GM18858 (cell line): ENCODE measurements at regions not wholly inside any gene's neighbourhood (a gene's known extent, or its start where the extent isn't known, plus 50 kb on each side); places are given as distances from the start of the nearest gene placed in this dataset.
"Not testable (repeated sequence)": the region's sequence is repeated elsewhere in the genome, so short reads cannot be mapped to it uniquely, and the experiment has no call there.

Experiments
- ATAC-seq: cut with Tn5 transposase; IDR thresholded peaks from one replicate; pipeline ENCODE4 v1.9.1; 2021; ENCODE audit not compliant: unreplicated experiment

DNA sequence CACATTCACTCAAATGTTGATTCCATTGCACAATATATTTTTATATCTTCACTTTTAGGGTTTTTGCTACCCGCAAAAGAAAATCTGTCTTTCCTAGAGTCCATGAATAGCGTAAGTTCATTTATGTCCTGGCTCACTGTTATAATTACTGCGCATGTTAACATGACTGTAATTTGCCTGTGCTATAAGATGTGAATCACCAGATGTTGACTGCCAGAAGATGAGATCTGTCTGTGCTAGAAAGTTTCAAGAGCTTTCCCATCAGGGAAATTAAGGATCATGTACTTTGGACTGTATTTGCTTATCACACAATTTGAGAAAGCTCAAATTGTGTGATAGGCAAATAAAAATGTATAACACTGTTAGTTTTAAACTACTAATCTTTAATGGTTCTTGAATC, 322.5 kb downstream of the CHL1 start:
- ATAC-seq = no peak

DNA sequence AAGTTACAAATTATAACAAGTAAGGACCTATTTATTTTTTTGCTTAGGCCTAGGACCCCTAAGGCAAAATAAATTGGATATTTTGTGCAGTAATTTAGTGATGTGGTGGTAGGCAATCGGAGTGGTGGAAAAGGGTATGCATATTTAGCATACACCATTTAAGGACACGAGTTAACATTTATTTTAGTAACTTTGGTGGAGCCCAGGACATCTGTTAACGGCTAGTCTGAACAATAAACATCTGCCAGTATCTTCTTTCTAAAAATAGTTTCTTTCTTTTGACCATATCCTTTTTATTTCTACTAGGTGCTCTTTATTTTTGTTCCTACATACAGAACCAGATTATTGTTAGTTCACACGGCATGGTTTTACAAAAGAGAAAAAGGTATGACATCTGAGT, 326.3 kb downstream of the CHL1 start:
- no peak for ATAC-seq

DNA sequence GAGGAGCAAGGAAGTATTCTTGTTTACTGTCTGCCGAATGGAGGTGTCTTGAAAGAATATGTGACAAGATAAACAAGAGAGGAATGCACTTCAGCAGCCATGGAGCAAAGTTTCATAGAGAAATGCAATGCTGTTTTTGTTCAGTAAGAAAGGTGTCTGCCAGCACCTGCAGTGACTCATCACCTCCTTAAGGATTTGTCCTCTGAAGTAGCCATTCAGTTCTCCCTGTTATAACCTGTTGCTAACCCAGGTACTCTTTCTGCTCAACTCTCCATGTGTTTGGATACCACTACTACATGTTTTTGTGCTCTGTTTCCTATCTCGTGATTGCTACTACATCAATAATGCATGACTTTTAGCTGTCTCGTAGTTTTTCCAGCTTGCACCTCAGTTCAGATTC, 328.9 kb downstream of the CHL1 start:
- no peak for ATAC-seq

DNA sequence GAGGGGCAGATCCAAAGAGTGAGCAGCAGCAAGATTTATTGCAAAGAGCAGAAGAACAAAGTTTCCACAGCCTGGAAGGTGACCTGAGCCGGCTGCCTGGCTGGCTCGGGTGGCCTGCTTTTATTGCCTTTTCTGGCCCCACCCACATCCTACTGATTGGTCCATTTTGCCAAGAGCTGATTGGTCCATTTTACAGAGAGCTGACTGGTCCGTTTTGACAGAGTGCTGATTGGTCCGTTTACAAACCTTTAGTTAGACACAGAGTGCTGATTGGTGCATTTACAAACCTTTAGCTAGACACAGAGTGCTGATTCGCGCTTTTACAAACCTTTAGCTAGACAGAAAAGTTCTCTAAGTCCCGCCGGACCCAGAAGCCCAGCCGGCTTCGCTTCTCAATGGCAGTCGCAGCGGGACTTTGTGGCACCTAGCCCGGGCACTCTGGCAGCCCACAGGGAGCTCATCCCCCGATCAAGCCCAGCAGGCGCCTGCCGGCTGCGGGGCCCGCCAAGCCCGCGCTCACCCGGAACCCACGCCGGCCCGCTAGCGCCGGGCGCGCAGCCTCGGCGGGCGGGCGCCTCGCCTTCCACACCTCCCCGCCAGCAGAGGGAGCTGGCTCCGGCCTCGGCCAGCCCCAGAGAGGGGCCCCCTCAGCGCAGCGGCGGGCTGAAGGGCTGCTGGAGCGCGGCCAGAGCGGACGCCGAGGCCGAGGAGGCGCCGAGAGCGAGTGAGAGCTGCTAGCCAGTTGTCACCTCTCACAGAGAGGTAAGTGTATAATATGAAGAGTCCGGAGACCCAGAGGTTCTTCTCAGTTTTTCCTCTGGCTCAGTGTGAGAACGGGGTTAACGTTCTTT, 339.2 kb downstream of the CHL1 start:
- ATAC-seq = no peak

DNA sequence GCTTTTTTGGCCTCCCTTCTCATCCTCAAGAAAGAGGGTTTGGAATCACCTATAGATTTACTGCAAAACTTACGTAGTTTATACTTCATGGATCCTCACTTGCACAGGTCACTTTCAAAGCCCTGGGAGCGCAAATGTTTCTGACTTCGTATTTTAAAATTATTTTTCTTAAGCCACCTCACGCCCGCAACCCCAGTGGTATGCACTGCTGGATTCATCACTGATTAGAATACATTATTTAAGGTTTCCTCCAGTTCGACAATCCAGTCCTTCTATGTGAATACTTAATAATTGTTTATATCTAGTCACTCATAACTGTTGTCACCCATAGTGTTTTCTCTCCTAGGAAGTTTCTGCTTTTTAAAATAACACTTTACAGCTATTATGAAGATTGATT, 339.9 kb downstream of the CHL1 start:
- no peak for ATAC-seq

DNA sequence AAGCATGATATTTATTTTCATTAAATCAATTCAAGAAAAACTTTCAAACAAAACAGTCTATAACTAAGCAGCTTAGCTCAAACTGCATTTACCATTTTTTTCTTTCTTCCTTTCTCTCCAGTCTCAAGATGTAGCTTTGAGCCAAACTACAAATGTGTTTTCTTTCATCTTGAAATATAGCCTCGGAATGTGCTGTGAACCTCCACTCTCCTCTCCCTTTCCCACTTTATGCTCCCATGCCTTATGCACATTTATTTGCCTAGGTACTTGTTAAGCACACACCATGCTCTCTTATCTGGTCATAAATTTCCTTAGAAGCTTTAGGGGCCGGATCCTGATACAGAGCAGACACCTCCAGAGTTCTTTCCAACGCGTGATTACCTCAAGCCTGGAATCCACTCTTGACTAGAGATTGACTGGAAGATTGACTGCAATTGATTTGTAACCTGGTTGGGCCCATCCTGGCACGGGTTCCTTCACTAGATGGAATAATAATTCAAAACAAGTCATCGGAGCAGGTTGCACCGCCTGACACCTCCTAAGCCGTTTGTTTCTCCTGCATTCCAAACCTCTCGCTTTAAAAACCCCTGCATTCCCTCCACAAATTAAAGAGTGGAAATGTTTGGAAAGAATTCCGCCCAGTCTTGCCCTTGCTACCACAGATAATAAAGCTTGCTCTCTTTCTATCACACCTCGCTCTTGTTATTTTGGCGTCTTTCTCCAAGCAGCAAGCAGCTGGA, 344.7 kb downstream of the CHL1 start:
- no peak for ATAC-seq

DNA sequence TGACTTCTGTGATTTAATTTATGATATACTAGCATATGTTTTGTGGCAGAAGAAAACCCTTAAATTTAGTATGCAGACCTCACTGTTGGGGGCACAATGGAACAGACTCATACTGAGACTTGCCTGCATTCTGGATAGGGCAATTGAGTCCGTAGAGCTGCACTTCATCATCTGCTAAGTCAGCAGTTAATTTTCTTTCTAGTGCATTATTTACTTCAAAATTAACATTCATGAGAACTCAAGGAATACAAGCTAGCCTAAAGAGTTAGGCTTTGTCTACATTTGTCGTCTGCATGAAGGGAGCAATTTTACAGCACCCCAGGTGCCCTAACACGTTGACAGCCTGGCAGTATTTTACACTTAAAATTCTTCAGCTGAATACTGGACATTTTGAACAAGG, 345.5 kb downstream of the CHL1 start:
- no peak for ATAC-seq

DNA sequence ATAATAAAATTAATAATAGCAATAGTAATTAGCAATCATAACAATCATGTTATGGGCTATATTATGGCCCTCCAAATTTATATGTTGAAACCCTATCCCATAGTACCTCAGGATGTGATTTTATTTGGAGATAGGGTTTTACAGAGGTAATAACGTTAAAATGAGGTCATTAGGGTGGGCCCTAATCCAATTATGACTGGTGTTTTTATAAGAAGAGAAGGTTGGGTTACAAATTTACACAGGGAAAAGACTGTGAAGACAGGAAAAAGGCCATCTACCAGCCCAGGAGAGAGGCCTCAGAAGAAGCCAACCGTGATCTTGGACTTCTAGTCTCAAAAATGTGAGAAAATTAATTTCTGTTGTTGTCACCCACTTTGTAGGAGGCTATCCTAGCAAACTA, 353.1 kb downstream of the CHL1 start:
- no peak for ATAC-seq

DNA sequence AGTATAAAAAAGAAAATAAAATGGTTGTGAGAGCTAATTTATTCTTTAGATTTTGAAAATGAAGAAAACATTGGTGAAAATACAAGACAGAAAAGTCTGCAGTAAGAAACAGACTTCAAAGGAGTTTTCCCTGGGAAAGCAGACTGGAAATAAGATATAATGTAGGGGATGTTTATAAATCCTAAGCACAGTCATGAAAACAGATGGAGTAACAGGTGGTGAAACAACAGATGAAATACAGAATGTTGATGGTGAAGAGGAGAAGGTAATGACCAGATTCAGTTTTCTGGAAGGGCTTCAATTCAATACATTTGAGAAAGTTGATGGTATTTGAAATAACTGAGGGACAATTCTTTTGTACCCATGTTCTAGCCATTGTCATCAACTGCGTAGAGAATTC, 353.9 kb downstream of the CHL1 start:
- ATAC-seq = no peak

DNA sequence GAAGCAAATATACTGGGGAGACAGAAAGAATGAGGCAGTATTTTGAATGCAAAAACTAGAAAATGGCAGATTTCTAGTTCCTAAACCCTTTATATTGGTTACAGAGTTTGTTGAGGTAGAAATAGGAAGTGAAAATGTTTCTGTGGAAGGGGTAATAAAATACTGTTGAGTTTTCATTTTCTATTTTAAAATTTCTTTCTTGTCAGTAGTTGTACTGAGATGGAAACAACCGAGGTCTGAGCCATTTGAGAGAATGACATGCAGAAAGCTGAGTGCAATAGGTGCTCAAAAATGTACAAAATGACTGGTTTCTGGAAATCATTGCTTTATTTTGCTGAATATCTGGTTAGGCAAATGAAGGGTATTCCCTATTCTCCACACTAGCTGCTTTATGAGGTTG, 361.4 kb downstream of the CHL1 start:
- ATAC-seq = peak; percentile 100

DNA sequence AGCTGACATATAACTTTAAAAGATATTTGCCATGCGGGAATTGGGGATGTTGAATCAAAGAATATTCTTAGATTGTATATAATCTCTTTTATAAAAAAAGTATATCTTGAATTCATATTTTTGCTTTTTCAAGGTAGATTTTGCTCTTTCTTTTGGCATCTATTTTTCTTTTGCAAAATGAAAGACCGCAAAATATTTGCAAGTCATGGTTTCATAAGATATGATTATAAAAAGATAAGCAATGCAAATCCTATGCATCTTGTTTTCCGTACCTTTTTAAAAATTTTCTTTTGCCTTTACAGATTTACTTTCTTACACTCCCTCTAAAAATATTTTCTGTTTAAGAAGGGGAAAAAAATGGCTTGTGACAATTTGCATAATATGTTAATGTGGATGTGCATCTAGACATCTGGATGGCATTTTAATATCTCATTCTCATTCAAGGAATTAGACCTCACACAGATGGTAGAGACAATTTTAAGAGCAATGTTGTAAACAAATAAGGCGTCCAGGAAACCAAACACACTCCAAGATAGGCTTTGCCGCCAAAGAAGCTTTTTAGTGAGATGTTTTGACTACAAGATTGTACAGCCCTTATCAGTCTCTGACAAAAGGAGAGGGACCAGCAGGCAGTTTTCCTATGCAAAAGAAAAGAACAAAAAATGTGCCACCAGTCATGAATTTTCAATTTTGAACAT, 371.1 kb downstream of the CHL1 start:
- no peak for ATAC-seq

DNA sequence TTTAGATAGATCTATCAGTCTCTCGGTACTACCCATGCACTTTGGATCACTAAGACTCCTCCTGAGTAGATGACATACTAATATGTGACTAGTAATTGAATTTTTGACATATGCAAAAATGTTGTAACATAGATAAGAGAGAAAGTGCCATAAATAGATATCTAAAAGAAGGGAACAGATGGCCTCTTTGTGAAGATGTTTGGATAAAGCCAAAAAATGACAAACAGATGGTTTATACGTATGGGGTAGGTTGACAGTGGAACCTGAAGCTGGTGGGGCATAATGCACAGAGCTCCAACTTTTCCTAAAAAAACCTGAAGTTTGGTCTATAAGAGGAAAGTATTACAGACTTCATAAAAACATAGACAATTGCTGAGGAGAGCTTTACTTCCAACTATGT, 383.0 kb downstream of the CHL1 start:
- ATAC-seq = not testable (repeated sequence)

DNA sequence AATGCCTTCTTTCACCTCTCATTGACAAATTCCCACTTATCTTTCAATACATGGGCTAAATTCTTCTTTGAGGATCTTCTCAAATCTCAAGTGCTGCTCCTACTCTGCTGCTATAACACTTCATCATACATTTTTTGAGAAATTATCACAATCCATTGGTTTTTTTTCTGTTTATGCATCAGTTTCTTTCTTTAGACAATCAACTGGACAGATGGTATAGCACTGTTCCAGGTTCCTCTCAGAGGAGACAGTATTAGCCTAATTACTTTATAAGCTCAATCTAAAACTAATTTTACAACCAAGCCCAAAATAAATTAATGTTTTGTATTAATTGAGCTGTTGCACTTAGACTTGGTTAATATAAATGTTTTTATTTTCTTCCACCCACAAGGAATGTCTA, 392.5 kb downstream of the CHL1 start:
- not testable (repeated sequence) for ATAC-seq

DNA sequence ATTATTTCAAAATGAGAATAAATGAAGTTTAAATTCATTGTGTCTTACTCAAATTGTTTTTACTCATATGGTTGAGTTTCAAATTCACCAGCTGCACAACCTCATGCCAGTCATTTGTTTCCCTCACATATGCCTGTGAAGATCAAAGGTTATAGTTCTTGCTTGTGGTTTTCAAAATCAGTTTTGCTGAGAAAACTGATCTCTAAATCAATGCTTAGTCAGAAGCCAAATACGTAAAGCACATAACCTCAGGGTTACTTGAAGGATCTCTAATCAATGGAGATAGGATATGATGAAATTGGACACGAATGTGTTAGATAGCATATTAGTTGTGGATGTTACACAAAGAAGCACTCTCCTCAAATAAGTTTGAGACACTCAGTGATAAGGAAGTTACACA, 400.7 kb downstream of the CHL1 start:
- ATAC-seq = peak; percentile 51

DNA sequence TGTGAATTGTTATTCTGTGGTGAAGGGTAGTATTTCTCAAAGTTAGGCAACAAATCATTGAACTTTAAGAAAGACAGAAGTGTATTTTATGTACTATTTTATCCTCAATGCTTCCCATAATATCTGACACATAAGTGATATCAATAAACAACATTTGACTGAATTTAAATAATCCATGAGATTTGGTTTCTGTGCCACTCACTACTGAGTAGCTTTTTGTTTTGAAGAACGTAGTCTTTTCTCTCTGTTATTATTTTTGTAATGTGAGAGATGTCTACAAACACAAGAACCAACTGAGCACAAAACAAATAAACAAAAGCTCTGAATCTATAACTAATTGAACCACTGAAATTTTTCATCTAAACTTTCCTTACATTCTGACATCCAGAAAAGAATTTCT, 401.2 kb downstream of the CHL1 start:
- not testable (repeated sequence) for ATAC-seq

DNA sequence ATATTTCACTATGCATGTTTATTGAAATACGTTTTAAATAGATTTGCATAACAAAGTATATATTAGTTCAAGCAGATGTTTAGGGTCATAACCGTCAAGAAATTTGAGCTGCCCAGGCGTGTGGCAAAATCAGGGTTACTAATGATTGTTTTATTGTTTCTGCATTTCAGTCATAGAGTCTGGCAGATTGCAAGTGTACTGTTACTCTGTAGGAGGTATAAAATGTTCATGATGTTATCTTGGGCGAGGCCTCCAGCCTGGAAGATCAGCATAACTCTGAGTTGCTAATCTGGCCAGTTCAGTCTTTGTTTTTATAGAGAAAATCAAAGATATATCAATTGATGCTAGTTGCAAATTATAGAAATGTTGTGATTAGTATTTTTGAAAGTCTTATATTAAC, 410.9 kb downstream of the CHL1 start:
- not testable (repeated sequence) for ATAC-seq

DNA sequence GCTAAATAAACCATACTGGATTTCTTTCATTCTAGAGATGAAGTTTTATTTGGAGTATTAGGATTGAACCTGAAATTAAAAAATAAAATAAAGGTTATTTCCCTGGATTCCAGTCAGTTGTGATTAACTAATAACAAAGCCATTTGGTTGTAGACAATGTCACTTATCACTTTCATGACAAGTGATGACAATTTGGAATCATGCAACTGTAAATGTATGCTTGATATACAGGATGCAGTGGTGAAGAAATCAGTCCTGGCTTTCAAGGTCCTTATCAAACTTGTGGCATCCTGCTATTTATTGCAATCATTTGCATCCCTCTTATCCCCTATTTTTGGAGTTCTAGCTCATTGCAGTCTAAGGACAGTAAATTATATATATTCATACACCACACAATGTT, 425.2 kb downstream of the CHL1 start:
- ATAC-seq = no peak

DNA sequence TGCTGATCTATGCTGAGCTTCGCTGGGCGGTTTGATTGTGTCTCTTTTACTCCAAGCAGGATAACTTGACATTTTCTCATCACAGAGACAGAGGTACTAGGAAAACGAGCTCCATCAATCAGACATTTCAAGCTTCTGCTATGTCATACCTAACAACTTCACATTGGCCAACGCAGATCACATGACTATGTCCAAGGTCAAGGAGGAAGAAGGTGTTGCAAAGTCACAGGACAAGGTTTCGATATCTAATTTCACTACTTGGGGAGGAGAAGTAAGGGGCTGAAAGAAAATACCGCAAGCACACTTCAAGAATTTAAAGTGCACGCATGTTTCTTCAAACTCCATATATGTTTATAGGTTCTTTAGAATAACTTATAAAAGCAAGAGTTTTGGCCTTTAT, 425.8 kb downstream of the CHL1 start:
- ATAC-seq = no peak

DNA sequence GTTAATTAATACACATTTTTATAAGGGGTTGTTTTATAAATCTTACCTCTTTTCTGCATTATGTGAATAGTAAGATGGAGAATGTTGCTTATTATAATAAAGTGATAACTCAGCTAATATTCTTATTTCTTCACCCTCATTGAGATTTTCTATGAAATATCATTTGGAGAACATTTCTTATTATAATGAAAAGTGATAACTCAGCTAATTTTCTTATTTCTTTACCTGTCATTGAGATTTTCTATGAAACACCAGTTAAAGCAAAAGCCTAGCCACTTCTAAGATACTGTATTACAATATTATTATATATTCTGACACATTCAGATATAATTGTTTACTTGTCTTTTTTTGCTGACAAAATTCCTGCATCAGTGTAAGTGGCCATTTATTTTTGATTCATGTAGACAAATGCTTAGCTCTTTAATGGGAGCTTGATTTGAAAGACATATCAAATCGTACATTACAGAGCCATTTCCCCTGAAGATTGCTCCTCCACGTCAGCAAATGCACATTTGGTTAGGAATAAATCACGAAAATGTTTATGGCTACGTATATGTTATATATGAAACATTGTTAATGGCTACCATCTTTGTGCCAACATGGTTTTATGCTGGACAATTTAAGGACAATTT, 427.5 kb downstream of the CHL1 start:
- ATAC-seq = no peak

DNA sequence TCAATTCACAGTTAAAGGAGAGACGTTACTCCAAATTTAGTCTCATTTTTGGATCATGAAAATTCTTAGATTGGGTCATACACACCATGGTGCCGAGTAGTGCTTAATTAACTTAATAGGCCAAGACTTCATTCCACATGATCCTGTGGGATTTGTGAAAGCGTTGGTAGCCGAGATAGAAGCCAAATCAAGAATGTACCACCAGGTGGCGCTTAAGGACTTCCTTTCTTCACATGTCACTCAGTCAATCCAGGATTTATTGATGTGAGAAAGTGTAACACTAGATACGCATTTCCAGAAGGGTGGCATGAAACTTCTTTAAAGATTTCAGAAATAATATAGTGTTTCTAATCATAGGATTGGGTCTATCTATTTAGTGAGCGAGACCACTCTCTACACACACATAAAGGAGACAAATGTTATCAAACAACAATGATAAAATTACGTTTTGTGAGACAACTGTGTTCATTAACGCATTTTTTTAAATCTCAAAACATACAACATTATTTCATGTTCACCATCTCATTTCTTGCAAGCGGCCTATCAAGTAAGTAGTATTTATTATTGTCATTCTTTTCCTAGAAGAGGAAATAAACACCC, 436.1 kb downstream of the CHL1 start:
- ATAC-seq = peak; percentile 80

DNA sequence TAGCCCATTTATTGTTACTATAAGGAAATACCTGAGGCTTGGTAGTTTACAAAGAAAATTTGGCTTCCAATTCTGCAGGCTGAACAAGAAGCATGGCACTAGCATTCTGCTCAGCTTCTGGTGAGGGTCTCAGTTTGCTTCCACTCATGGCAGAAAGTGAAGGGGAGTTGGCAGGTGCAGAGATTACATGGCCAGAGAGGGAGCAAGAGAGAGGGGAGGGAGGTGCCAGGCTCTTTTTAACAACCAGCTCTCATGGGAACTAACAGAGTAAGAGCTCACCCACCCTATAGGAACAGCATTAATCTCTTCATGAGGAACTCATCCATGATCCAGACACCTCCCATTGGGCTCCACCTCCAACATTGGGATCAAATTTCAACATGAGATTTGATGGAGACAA, 437.9 kb downstream of the CHL1 start:
- no peak for ATAC-seq
